K562 (cell line): ENCODE measurements at regions not wholly inside any gene's neighbourhood (a gene's known extent, or its start where the extent isn't known, plus 50 kb on each side); places are given as distances from the start of the nearest gene placed in this dataset.

ENCODE experiments used
- ATAC-seq: fragments of 200-7000 bp; cut with Tn5 transposase; 3 replicates; pipeline ENCODE4 v1.9.1; 2020; ENCODE audit warnings: moderate library complexity
- BruUV-seq: library from RNA; stranded (reverse); fragments of 400-500 nt; replicated peaks from 2 replicates; lab custom pipeline; 2021; lab: Mats Ljungman, UMichigan
- CTCF ChIA-PET: fragments of 300-600 bp; formaldehyde crosslinking; extraction: SDS; loops from one replicate; lab custom pipeline; 2021; ENCODE audit warnings: low intra/inter-chr PET ratio; lab: Yijun Ruan, JAX
- POLR2A ChIA-PET: fragments of 300-600, 350-650 bp; sonication (Branson Sonifier 250); formaldehyde crosslinking; extraction: SDS; loops from one replicate; lab custom pipeline; 2021; ENCODE audit warnings: antibody characterized with exemption, inconsistent platforms; lab: Yijun Ruan, JAX
- DNase-seq, 4 experiments: peaks; one replicate each; pipeline versions ENCODE4 v3.0.0 to v3.0.0-alpha.2; 2011 to 2018; ENCODE audit warnings: low spot score in 3 of 4, mixed read lengths in 3 of 4; ENCODE audit errors: extremely low read depth in 1 of 4
- FAIRE-seq: peaks from 2 replicates; lab custom pipeline; 2011; peaks lifted over from hg19 to GRCh38; lab: Jason Lieb, UNC
- H2AFZ ChIP-seq: 2 replicates; pipeline ENCODE4 v1.6.0; 2011; ENCODE audit warnings: low read depth, low read length, control low read depth, inconsistent platforms
- H3K27ac ChIP-seq: fragments of 200-600 bp; 3 replicates; pipeline ENCODE4 v1.8.0; 2011; ENCODE audit warnings: low read depth, mild to moderate bottlenecking, control low read depth, inconsistent platforms, low read length, moderate library complexity, mixed read lengths; ENCODE audit errors: extremely low read depth
- H3K27me3 ChIP-seq, 2 experiments: fragments of 300-600 bp in 1 of 2; 2 replicates in 1 of 2; 3 replicates in 1 of 2; pipeline versions ENCODE4 v1.6.0 to v1.8.0; 2011; ENCODE audit warnings: inconsistent platforms in 2 of 2, low read length in 2 of 2, mild to moderate bottlenecking in 1 of 2, mixed read lengths in 1 of 2, moderate library complexity in 1 of 2; ENCODE audit not compliant: control insufficient read depth in 2 of 2, insufficient read depth in 2 of 2
- H3K36me3 ChIP-seq: fragments of 300-600 bp; 3 replicates; pipeline ENCODE4 v1.8.0; 2011; ENCODE audit warnings: mild to moderate bottlenecking, low read length, inconsistent platforms; ENCODE audit not compliant: control insufficient read depth, insufficient read depth
- H3K4me1 ChIP-seq, 2 experiments: fragments of 200-600 bp in 1 of 2; replicated peaks in 1 of 2; 2 replicates in 1 of 2; 3 replicates in 1 of 2; pipeline versions ENCODE4 v1.5.1 to v1.8.0; 2011; ENCODE audit warnings: inconsistent platforms in 2 of 2, low read length in 2 of 2, mild to moderate bottlenecking in 1 of 2, mixed read lengths in 1 of 2, moderate library complexity in 1 of 2; ENCODE audit not compliant: control insufficient read depth in 2 of 2, insufficient read depth in 2 of 2
- H3K4me2 ChIP-seq: 2 replicates; pipeline ENCODE4 v1.6.1; 2011; ENCODE audit warnings: low read length, control low read depth, inconsistent platforms, mixed read lengths; ENCODE audit not compliant: insufficient read depth
- H3K4me3 ChIP-seq: fragments of 200-600 bp; sonication (generic), shearing (Covaris generic); 2 replicates; pipeline ENCODE4 v1.5.1; 2016; ENCODE audit warnings: control low read depth, inconsistent platforms
- H3K79me2 ChIP-seq: fragments of 200-600 bp; 3 replicates; pipeline ENCODE4 v1.8.0; 2011; ENCODE audit warnings: low read length, inconsistent platforms; ENCODE audit not compliant: control insufficient read depth, insufficient read depth
- H3K9ac ChIP-seq, 2 experiments: 2 replicates each; pipeline versions ENCODE4 v1.6.0 to v1.6.1; 2011; ENCODE audit warnings: low read depth in 2 of 2, low read length in 2 of 2, control low read depth in 1 of 2, inconsistent platforms in 1 of 2, mild to moderate bottlenecking in 1 of 2, mixed read lengths in 1 of 2; ENCODE audit not compliant: insufficient read depth in 1 of 2
- H3K9me1 ChIP-seq: one replicate; pipeline ENCODE4 v1.6.0; 2011; ENCODE audit warnings: inconsistent platforms, mild to moderate bottlenecking, low read length, moderate library complexity; ENCODE audit not compliant: control insufficient read depth, insufficient read depth
- H3K9me3 ChIP-seq: replicated peaks from 2 replicates; pipeline ENCODE4 v1.5.1; 2011; ENCODE audit warnings: low read depth, low read length, inconsistent platforms; ENCODE audit not compliant: control insufficient read depth, insufficient read depth
- H4K20me1 ChIP-seq: replicated peaks from 2 replicates; pipeline ENCODE4 v1.6.1; 2011; ENCODE audit warnings: low read length, inconsistent platforms, mixed read lengths; ENCODE audit not compliant: control insufficient read depth, insufficient read depth
- CCAR2 ChIP-seq: fragments of 200-400 bp; formaldehyde crosslinking; IDR thresholded peaks from 2 replicates; pipeline ENCODE4 v1.6.1; 2017; ENCODE audit warnings: mild to moderate bottlenecking, low read depth, low read length
- CCNT2 ChIP-seq: IDR thresholded peaks from 2 replicates; pipeline ENCODE4 v1.6.1; 2011; ENCODE audit warnings: borderline replicate concordance, low read depth, mild to moderate bottlenecking, moderate library complexity, mixed read lengths, low read length; ENCODE audit not compliant: insufficient read length; ENCODE audit errors: extremely low read depth
- HNRNPK ChIP-seq: fragments of 200-400 bp; formaldehyde crosslinking; IDR thresholded peaks from one replicate; pipeline ENCODE4 v1.6.1; 2018; ENCODE audit warnings: mild to moderate bottlenecking, low read depth, low read length; ENCODE audit not compliant: poor library complexity, severe bottlenecking
- LARP7 ChIP-seq: fragments of 450-650 bp; IDR thresholded peaks from 2 replicates; pipeline ENCODE4 v1.6.1; 2016
- PHB ChIP-seq: fragments of 250-450 bp; sonication (Bioruptor Pico); IDR thresholded peaks from 2 replicates; pipeline ENCODE4 v1.5.0; 2021
- POLR3A ChIP-seq: IDR thresholded peaks from 2 replicates; pipeline ENCODE4 v1.6.1; 2011; ENCODE audit warnings: borderline replicate concordance, mild to moderate bottlenecking, moderate library complexity; ENCODE audit not compliant: insufficient read length, insufficient read depth; ENCODE audit errors: extremely low read depth
- TCF7L2 ChIP-seq: fragments of 150-350 bp; IDR thresholded peaks from 2 replicates; pipeline ENCODE4 v1.6.1; 2016; ENCODE audit warnings: low read depth, mild to moderate bottlenecking, low read length, moderate library complexity
- ZBTB17 ChIP-seq: fragments of 450-650 bp; formaldehyde crosslinking; IDR thresholded peaks from 2 replicates; pipeline ENCODE4 v1.4.0; 2020; ENCODE audit warnings: mild to moderate bottlenecking
- ZNF778 ChIP-seq: fragments of 450-650 bp; formaldehyde crosslinking; IDR thresholded peaks from 2 replicates; pipeline ENCODE4 v1.4.0; 2020; ENCODE audit warnings: mild to moderate bottlenecking, moderate library complexity
- WGBS: fragments of 100-300 bp; shearing (Covaris generic); methylation state at CpG from one replicate; pipeline ENCODE4 v1.1.6; 2016; ENCODE audit warnings: low coverage, mixed read lengths; ENCODE audit not compliant: insufficient coverage; ENCODE audit errors: missing lambda C conversion rate; 5-methylcytosine and 5-hydroxymethylcytosine counted together
- in situ Hi-C: fragments of 300-500 bp; cut with MboI; formaldehyde crosslinking; loops from 4 replicates; pipeline ENCODE4 v1.15.0; 2018; ENCODE audit warnings: inconsistent platforms, mixed read lengths
- intact Hi-C: fragments of 100-400 bp; cut with micrococcal nuclease; formaldehyde crosslinking; loops from 2 replicates; pipeline ENCODE4 v1.14.2; 2022
- TF ChIP-seq, protein P1 (sequence below): sonication (generic); formaldehyde crosslinking; IDR thresholded peaks from 2 replicates; pipeline ENCODE4 v1.8.0; 2023; ENCODE audit warnings: mild to moderate bottlenecking, missing genetic modification reagents
- TF ChIP-seq, protein P2 (sequence below): fragments of 250-450 bp; sonication (Bioruptor Pico); IDR thresholded peaks from 2 replicates; pipeline ENCODE4 v1.4.0; 2020
- TF ChIP-seq, protein P3 (sequence below): fragments of 450-650 bp; IDR thresholded peaks from one replicate; pipeline ENCODE4 v1.6.1; 2018; ENCODE audit warnings: mild to moderate bottlenecking, moderate library complexity; ENCODE audit not compliant: partially characterized antibody
- TF ChIP-seq, protein P4 (sequence below): sonication (generic); formaldehyde crosslinking; IDR thresholded peaks from 2 replicates; pipeline ENCODE4 v1.8.1; 2023; ENCODE audit warnings: mild to moderate bottlenecking, missing genetic modification reagents
- TF ChIP-seq, protein P5 (sequence below): fragments of 250-450 bp; sonication (Bioruptor Pico); IDR thresholded peaks from 2 replicates; pipeline ENCODE4 v1.8.0; 2021; ENCODE audit warnings: borderline replicate concordance, mild to moderate bottlenecking, moderate library complexity; ENCODE audit not compliant: poor library complexity, severe bottlenecking
- TF ChIP-seq, protein P6 (sequence below): sonication (generic); formaldehyde crosslinking; IDR thresholded peaks from 2 replicates; pipeline ENCODE4 v1.8.0; 2022; ENCODE audit warnings: missing genetic modification reagents, mild to moderate bottlenecking, borderline replicate concordance

DNA sequence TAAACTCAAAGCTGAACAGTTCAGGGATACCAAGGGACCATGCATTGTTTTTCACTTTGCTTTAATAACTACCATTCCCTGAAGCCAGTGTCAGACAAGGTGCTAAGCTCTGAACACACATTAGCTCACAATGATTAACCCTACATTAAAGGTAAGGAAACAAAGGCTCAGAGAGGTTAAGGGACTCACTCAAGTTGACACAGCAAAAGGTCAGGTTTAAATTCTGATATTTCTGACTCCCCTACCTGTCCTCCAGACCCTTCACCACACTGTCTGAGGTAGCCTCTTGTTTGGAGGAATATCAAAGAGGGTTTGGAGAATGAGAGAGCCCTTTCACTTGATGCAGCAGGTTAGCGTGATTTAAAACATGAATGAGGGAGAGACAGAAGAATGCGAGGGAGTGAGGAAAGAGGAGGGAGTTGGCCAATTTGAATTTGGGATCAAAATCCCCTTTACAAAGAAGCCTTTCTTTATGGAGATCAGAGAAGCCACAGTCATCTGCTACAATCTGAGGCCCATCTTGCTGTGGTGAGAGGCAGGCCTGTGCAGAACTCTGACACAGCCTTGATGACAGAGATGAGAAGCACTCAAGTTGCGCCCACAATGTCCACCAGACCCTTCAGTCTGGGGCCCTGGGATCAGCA is 103.5 kb downstream of the FHDC1 start:
- no peak for DNase-seq
- no peak overlapping the region for H2AFZ ChIP-seq
- H3K9me1 ChIP-seq, result no peaks in the 10 kb centered on the region
- H3K4me3 ChIP-seq, result no peak overlapping the region
- H3K9me3 ChIP-seq, result 0 out of 2 replicates have a peak, but pooled peaks cover 3% of the 10 kb centered on the region
- peaks cover 9 to 22% of the 10 kb centered on the region in 2 experiments for H3K27me3 ChIP-seq
- H3K27ac ChIP-seq, result no peak overlapping the region
- ChIA-PET POLR2A (no interaction called here), CTCF (no interaction called here)
- H4K20me1 ChIP-seq, result no peaks in the 10 kb centered on the region
- no peak overlapping the region for H3K4me2 ChIP-seq
- BruUV-seq, result no TSS peak
- no peaks in the 10 kb centered on the region for H3K4me1 ChIP-seq
- H3K36me3 ChIP-seq, result no peaks in the 10 kb centered on the region
- no peak for FAIRE-seq
- no peaks in the 10 kb centered on the region for H3K79me2 ChIP-seq
- no peak overlapping the region for H3K9ac ChIP-seq
- ATAC-seq, result no peak
- WGBS, result 7% methylated on average over 3 of the region's 3 CpGs
- in situ Hi-C loops (no loop called here), intact Hi-C loops (no loop called here)
- no peak for TF ChIP-seq TCF7L2
- TF ChIP-seq ZNF778 (CRISPR knock-in tag), result no peak
- TF ChIP-seq CCAR2, result no peak
- TF ChIP-seq, protein P1, sequence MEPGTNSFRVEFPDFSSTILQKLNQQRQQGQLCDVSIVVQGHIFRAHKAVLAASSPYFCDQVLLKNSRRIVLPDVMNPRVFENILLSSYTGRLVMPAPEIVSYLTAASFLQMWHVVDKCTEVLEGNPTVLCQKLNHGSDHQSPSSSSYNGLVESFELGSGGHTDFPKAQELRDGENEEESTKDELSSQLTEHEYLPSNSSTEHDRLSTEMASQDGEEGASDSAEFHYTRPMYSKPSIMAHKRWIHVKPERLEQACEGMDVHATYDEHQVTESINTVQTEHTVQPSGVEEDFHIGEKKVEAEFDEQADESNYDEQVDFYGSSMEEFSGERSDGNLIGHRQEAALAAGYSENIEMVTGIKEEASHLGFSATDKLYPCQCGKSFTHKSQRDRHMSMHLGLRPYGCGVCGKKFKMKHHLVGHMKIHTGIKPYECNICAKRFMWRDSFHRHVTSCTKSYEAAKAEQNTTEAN (CRISPR knock-in tag), result no peak
- TF ChIP-seq HNRNPK, result no peak
- TF ChIP-seq, protein P2, sequence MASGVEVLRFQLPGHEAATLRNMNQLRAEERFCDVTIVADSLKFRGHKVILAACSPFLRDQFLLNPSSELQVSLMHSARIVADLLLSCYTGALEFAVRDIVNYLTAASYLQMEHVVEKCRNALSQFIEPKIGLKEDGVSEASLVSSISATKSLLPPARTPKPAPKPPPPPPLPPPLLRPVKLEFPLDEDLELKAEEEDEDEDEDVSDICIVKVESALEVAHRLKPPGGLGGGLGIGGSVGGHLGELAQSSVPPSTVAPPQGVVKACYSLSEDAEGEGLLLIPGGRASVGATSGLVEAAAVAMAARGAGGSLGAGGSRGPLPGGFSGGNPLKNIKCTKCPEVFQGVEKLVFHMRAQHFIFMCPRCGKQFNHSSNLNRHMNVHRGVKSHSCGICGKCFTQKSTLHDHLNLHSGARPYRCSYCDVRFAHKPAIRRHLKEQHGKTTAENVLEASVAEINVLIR, result no peak
- TF ChIP-seq ZBTB17, result no peak
- no peak for TF ChIP-seq CCNT2
- TF ChIP-seq, protein P3, sequence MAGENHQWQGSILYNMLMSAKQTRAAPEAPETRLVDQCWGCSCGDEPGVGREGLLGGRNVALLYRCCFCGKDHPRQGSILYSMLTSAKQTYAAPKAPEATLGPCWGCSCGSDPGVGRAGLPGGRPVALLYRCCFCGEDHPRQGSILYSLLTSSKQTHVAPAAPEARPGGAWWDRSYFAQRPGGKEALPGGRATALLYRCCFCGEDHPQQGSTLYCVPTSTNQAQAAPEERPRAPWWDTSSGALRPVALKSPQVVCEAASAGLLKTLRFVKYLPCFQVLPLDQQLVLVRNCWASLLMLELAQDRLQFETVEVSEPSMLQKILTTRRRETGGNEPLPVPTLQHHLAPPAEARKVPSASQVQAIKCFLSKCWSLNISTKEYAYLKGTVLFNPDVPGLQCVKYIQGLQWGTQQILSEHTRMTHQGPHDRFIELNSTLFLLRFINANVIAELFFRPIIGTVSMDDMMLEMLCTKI, result no peak
- TF ChIP-seq, protein P4, sequence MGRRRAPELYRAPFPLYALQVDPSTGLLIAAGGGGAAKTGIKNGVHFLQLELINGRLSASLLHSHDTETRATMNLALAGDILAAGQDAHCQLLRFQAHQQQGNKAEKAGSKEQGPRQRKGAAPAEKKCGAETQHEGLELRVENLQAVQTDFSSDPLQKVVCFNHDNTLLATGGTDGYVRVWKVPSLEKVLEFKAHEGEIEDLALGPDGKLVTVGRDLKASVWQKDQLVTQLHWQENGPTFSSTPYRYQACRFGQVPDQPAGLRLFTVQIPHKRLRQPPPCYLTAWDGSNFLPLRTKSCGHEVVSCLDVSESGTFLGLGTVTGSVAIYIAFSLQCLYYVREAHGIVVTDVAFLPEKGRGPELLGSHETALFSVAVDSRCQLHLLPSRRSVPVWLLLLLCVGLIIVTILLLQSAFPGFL (CRISPR knock-in tag), result no peak
- TF ChIP-seq PHB, result no peak
- TF ChIP-seq, protein P5, sequence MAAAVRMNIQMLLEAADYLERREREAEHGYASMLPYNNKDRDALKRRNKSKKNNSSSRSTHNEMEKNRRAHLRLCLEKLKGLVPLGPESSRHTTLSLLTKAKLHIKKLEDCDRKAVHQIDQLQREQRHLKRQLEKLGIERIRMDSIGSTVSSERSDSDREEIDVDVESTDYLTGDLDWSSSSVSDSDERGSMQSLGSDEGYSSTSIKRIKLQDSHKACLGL, result no peak
- no peak for TF ChIP-seq POLR3A
- TF ChIP-seq LARP7, result no peak
- TF ChIP-seq, protein P6, sequence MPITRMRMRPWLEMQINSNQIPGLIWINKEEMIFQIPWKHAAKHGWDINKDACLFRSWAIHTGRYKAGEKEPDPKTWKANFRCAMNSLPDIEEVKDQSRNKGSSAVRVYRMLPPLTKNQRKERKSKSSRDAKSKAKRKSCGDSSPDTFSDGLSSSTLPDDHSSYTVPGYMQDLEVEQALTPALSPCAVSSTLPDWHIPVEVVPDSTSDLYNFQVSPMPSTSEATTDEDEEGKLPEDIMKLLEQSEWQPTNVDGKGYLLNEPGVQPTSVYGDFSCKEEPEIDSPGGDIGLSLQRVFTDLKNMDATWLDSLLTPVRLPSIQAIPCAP (CRISPR knock-in tag), result no peak
